ENCODE measurements at regions not wholly inside any gene's neighbourhood (a gene's known extent, or its start where the extent isn't known, plus 50 kb on each side); places are given as distances from the start of the nearest gene placed in this dataset.

GRCh38 chr6:121584586-121585369, 149.3 kb downstream of the GJA1 start:
- no peak overlapping the region for H3K27ac ChIP-seq (ENCODE audit: low read length)
- no peaks in the 10 kb centered on the region for H3K4me1 ChIP-seq (ENCODE audit: control insufficient read depth, insufficient read depth, low read length)
- CTCF ChIA-PET, result no interaction called here
- in situ Hi-C loops (cut with HindIII; ENCODE audit: low pct_unique_long_range_greater_than_20kb, low sequenced_read_pairs) (no loop called here), intact Hi-C loops (cut with micrococcal nuclease; ENCODE audit: unreplicated experiment) (no loop called here)
- TF ChIP-seq POLR2AphosphoS5 (IDR thresholded peaks at IDR 0.05; ENCODE audit: low read depth, low read length) (no peak), CTCF (IDR thresholded peaks at IDR 0.05) (no peak), TCF7L2 (IDR thresholded peaks at IDR 0.05; ENCODE audit: low read depth, low read length) (no peak), REST (IDR thresholded peaks at IDR 0.05; ENCODE audit: insufficient read depth in 1 of 2, low read depth in 2 of 2, low read length in 1 of 2) (no peak), SIN3A (IDR thresholded peaks at IDR 0.05; ENCODE audit: borderline replicate concordance, insufficient read depth, low read depth, low read length) (no peak)
- no peaks in the 10 kb centered on the region for H3K27me3 ChIP-seq (ENCODE audit: control insufficient read depth, insufficient read depth, low read length)
- DNase-seq (ENCODE audit: low read depth, low spot score) (no peak), ATAC-seq (no peak)
- no peak overlapping the region for H3K4me3 ChIP-seq (ENCODE audit: low read depth in 2 of 2, low read length in 2 of 2)
- H3K36me3 ChIP-seq (ENCODE audit: control insufficient read depth, insufficient read depth, low read length), result no peaks in the 10 kb centered on the region
- no TSS peak for BruUV-seq (replicated peaks)
- no peaks in the 10 kb centered on the region for H3K9me3 ChIP-seq (ENCODE audit: control insufficient read depth, insufficient read depth, low read depth, low read length)
- POLR2A ChIA-PET, result interaction anchor here (0.7 kb wide), 1 partner anchor 73 kb away, joined by 3 read pairs; no protein-coding TSS in a partner anchor

GRCh38 chr6:121590438-121590837, 155.0 kb downstream of the GJA1 start:
- BruUV-seq (replicated peaks), result no TSS peak
- Histone ChIP-seq H3K36me3 (ENCODE audit: control insufficient read depth, insufficient read depth, low read length) (no peaks in the 10 kb centered on the region), H3K4me1 (ENCODE audit: control insufficient read depth, insufficient read depth, low read length) (no peaks in the 10 kb centered on the region), H3K4me3 (ENCODE audit: low read depth in 2 of 2, low read length in 2 of 2) (no peak overlapping the region), H3K27ac (ENCODE audit: low read length) (no peak overlapping the region), H3K27me3 (ENCODE audit: control insufficient read depth, insufficient read depth, low read length) (no peaks in the 10 kb centered on the region), H3K9me3 (ENCODE audit: control insufficient read depth, insufficient read depth, low read depth, low read length) (no peaks in the 10 kb centered on the region)
- in situ Hi-C loops (cut with HindIII; ENCODE audit: low pct_unique_long_range_greater_than_20kb, low sequenced_read_pairs) (no loop called here), intact Hi-C loops (cut with micrococcal nuclease; ENCODE audit: unreplicated experiment) (no loop called here)
- ChIA-PET POLR2A (no interaction called here), CTCF (no interaction called here)
- ATAC-seq (no peak), DNase-seq (ENCODE audit: low read depth, low spot score) (no peak)
- TF ChIP-seq POLR2AphosphoS5 (IDR thresholded peaks at IDR 0.05; ENCODE audit: low read depth, low read length) (no peak), CTCF (IDR thresholded peaks at IDR 0.05) (no peak), SIN3A (IDR thresholded peaks at IDR 0.05; ENCODE audit: borderline replicate concordance, insufficient read depth, low read depth, low read length) (no peak), REST (IDR thresholded peaks at IDR 0.05; ENCODE audit: insufficient read depth in 1 of 2, low read depth in 2 of 2, low read length in 1 of 2) (no peak), TCF7L2 (IDR thresholded peaks at IDR 0.05; ENCODE audit: low read depth, low read length) (no peak)

Measured in Panc1 (cell line).